HepG2 (cell line): ENCODE measurements at regions not wholly inside any gene's neighbourhood (a gene's known extent, or its start where the extent isn't known, plus 50 kb on each side); places are given as distances from the start of the nearest gene placed in this dataset.

Source experiments
- CBX1 ChIP-seq: IDR thresholded peaks from one replicate; pipeline ENCODE4 v1.6.1; 2016; ENCODE audit warnings: antibody characterized with exemption, low read depth
- DNMT1 ChIP-seq: sonication (generic); formaldehyde crosslinking; IDR thresholded peaks from 2 replicates; pipeline ENCODE4 v1.5.1; 2020; ENCODE audit warnings: mild to moderate bottlenecking, missing genetic modification reagents
- GRHL1 ChIP-seq: sonication (generic); formaldehyde crosslinking; conservative IDR thresholded peaks from 2 replicates; pipeline ENCODE4 v1.8.0; 2022; ENCODE audit warnings: missing genetic modification reagents
- HOXA9 ChIP-seq: sonication (generic); formaldehyde crosslinking; IDR thresholded peaks from 2 replicates; pipeline ENCODE4 v1.8.1; 2022; ENCODE audit warnings: missing genetic modification reagents, mild to moderate bottlenecking, moderate library complexity, borderline replicate concordance
- RBAK ChIP-seq: sonication (generic); formaldehyde crosslinking; IDR thresholded peaks from 2 replicates; pipeline ENCODE4 v1.5.1; 2020; ENCODE audit warnings: mild to moderate bottlenecking, missing genetic modification reagents
- RNF219 ChIP-seq: sonication (generic); formaldehyde crosslinking; IDR thresholded peaks from 2 replicates; pipeline ENCODE4 v1.5.0; 2020; ENCODE audit warnings: mild to moderate bottlenecking, missing genetic modification reagents
- RXRA ChIP-seq: sonication (generic); formaldehyde crosslinking; IDR thresholded peaks from 2 replicates; pipeline ENCODE4 v1.5.1; 2020; ENCODE audit warnings: missing genetic modification reagents
- TRAFD1 ChIP-seq: sonication (generic); formaldehyde crosslinking; IDR thresholded peaks from 2 replicates; pipeline ENCODE4 v1.5.1; 2020; ENCODE audit warnings: missing genetic modification reagents, mild to moderate bottlenecking, borderline replicate concordance
- ZBTB25 ChIP-seq: IDR thresholded peaks from 2 replicates; pipeline ENCODE4 v1.6.1; 2018; ENCODE audit warnings: missing genetic modification reagents
- ZNF20 ChIP-seq: sonication (generic); formaldehyde crosslinking; IDR thresholded peaks from 2 replicates; pipeline ENCODE4 v1.4.0; 2020; ENCODE audit warnings: mild to moderate bottlenecking, moderate library complexity, missing genetic modification reagents
- ZNF207 ChIP-seq: fragments of 450-650 bp; IDR thresholded peaks from 2 replicates; pipeline ENCODE4 v1.6.1; 2016; ENCODE audit warnings: antibody characterized with exemption, borderline replicate concordance
- ZNF687 ChIP-seq: sonication (generic); formaldehyde crosslinking; IDR thresholded peaks from 2 replicates; pipeline ENCODE4 v1.5.1; 2020; ENCODE audit warnings: mild to moderate bottlenecking, missing genetic modification reagents, moderate library complexity

GRCh38 chr15:69871511-69872134 is 226.1 kb downstream of the TLE3 start (continued):
- no peak for TF ChIP-seq ZNF20 (CRISPR knock-in tag)
- TF ChIP-seq CBX1, result no peak
- TF ChIP-seq ZBTB25 (CRISPR knock-in tag), result no peak
- no peak for TF ChIP-seq ZNF687
- TF ChIP-seq RXRA (CRISPR knock-in tag), result no peak
- no peak for TF ChIP-seq RBAK (CRISPR knock-in tag)
- TF ChIP-seq TRAFD1, result no peak
- TF ChIP-seq ZNF207, result no peak
- TF ChIP-seq DNMT1 (CRISPR knock-in tag), result no peak
- TF ChIP-seq HOXA9 (CRISPR knock-in tag), result no peak
- TF ChIP-seq GRHL1 (CRISPR knock-in tag), result no peak
- TF ChIP-seq RNF219, result no peak
